Body of pancreas (tissue), 4 donors: ENCODE measurements at regions not wholly inside any gene's neighbourhood (a gene's known extent, or its start where the extent isn't known, plus 50 kb on each side); places are given as distances from the start of the nearest gene placed in this dataset.

ENCODE experiments used
- ATAC-seq: fragments of 150-250 bp; one replicate; pipeline ENCODE4 v1.9.1; 2016
- DNase-seq, 4 donors: peaks; one replicate each; pipeline ENCODE4 v3.0.0-alpha.2; 2019
- H3K27ac ChIP-seq, 4 donors: fragments of 200-600 bp; sonication (generic); 1 replicate in 3 of 4; 2 replicates in 1 of 4; pipeline versions ENCODE4 v1.5.1 to v1.6.1; 2016 to 2019; ENCODE audit warnings: mild to moderate bottlenecking in 1 of 4, mixed read lengths in 1 of 4, moderate library complexity in 1 of 4
- H3K27me3 ChIP-seq, 2 donors: fragments of 200-600 bp; sonication (generic); one replicate each; pipeline ENCODE4 v1.6.0; 2016; ENCODE audit warnings: mild to moderate bottlenecking in 1 of 2
- H3K36me3 ChIP-seq, 2 donors: fragments of 200-600 bp; sonication (generic); replicated peaks in 1 of 2; 2 replicates each; pipeline ENCODE4 v1.5.1; 2016; ENCODE audit warnings: low read depth in 2 of 2; ENCODE audit not compliant: insufficient read depth in 1 of 2
- H3K4me1 ChIP-seq: fragments of 200-600 bp; sonication (generic); one replicate; pipeline ENCODE4 v1.6.0; 2016
- H3K4me3 ChIP-seq, 2 donors: fragments of 200-600 bp; sonication (generic); 1 replicate in 1 of 2; 2 replicates in 1 of 2; pipeline ENCODE4 v1.5.1; 2016 to 2019
- H3K9me3 ChIP-seq, 3 donors: fragments of 200-600 bp; sonication (generic); 1 replicate in 2 of 3; 2 replicates in 1 of 3; pipeline ENCODE4 v1.5.1; 2016
- POLR2A ChIP-seq, 3 donors: fragments of 450-650 bp; IDR thresholded peaks; one replicate each; pipeline ENCODE4 v1.6.1; 2016; ENCODE audit warnings: antibody characterized with exemption in 3 of 3, mild to moderate bottlenecking in 2 of 3
- WGBS, 2 donors: methylation state at CpG; one replicate each; pipeline ENCODE4 v1.1.5; 2017; 5-methylcytosine and 5-hydroxymethylcytosine counted together
- intact Hi-C: fragments of 100-400 bp; cut with DNase I; formaldehyde crosslinking; loops from one replicate; pipeline ENCODE4 v1.15.1; 2023
- TF ChIP-seq, protein P1 (sequence below), 7 experiments: fragments of 450-650 bp in 4 of 7; fragments of 200-600 bp in 3 of 7; sonication (generic) in 3 of 7; IDR thresholded peaks; one replicate each; pipeline ENCODE4 v1.5.1; 2016 to 2019; ENCODE audit warnings: antibody characterized with exemption in 7 of 7

DNA sequence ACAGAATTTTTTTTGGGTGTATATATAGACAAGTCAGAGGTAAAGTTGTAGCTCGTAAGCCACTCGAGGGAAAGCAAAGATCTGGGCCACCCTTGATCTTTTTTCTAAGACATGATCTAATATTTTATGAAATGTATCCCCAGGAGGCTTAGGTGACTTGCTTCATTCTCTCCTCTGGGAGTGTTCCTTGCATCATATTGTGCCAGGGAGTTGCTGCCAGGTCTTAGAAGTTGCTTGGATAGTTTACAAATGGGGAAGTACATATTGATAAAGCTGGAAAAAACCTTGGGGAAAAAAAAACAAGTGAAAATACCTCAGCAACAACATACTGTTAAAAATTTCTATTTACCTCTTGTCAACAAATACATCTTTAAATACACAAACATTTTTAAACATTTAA is 110.9 kb upstream of the CYYR1 start:
- no peak for DNase-seq
- 54 to 63% methylated on average over 2 of the region's 2 CpGs for WGBS, 2 donors
- TF ChIP-seq POLR2A (IDR thresholded peaks at IDR 0.05), result no peak
- TF ChIP-seq, protein P1, sequence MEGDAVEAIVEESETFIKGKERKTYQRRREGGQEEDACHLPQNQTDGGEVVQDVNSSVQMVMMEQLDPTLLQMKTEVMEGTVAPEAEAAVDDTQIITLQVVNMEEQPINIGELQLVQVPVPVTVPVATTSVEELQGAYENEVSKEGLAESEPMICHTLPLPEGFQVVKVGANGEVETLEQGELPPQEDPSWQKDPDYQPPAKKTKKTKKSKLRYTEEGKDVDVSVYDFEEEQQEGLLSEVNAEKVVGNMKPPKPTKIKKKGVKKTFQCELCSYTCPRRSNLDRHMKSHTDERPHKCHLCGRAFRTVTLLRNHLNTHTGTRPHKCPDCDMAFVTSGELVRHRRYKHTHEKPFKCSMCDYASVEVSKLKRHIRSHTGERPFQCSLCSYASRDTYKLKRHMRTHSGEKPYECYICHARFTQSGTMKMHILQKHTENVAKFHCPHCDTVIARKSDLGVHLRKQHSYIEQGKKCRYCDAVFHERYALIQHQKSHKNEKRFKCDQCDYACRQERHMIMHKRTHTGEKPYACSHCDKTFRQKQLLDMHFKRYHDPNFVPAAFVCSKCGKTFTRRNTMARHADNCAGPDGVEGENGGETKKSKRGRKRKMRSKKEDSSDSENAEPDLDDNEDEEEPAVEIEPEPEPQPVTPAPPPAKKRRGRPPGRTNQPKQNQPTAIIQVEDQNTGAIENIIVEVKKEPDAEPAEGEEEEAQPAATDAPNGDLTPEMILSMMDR (IDR thresholded peaks at IDR 0.05), result no peak

DNA sequence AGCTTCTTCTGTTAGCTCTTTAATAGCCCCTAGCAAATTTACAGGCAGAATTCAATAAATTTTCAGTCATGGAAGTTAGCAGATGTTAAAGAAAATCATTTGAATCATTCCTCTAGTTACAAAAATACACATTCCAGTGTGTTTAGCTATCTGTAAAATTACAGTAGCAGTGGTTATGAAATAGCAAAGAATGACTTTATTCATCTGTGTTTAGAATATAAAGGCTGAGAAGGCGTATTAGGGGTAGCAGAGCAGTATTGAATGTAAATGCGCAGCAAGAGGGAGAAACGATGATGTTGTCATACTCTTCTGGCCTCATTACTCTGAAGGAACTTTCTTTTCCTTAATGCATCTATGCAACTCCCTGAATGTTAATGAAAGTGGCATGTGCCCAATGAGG is 106.2 kb upstream of the CYYR1 start:
- no peaks in the 10 kb centered on the region for H3K9me3 ChIP-seq
- H3K4me1 ChIP-seq, result no peaks in the 10 kb centered on the region
- H3K27ac ChIP-seq, result no peak overlapping the region
- DNase-seq (no peak), ATAC-seq (no peak)
- no peaks in the 10 kb centered on the region for H3K27me3 ChIP-seq
- H3K4me3 ChIP-seq, result no peak overlapping the region
- TF ChIP-seq, protein P1 (IDR thresholded peaks at IDR 0.05), result no peak
- TF ChIP-seq POLR2A (IDR thresholded peaks at IDR 0.05), result no peak
- H3K36me3 ChIP-seq, result no peaks in the 10 kb centered on the region
- 72 to 75% methylated on average over 3 of the region's 3 CpGs for WGBS, 2 donors
- intact Hi-C loops, result no loop called here

More for the DNA sequence above, 110.9 kb upstream of the CYYR1 start:
- no peak for ATAC-seq
- Histone ChIP-seq H3K36me3 (no peaks in the 10 kb centered on the region), H3K4me3 (no peak overlapping the region), H3K4me1 (no peaks in the 10 kb centered on the region), H3K27me3 (no peaks in the 10 kb centered on the region), H3K9me3 (no peaks in the 10 kb centered on the region), H3K27ac (no peak overlapping the region)
- intact Hi-C loops, result no loop called here

DNA sequence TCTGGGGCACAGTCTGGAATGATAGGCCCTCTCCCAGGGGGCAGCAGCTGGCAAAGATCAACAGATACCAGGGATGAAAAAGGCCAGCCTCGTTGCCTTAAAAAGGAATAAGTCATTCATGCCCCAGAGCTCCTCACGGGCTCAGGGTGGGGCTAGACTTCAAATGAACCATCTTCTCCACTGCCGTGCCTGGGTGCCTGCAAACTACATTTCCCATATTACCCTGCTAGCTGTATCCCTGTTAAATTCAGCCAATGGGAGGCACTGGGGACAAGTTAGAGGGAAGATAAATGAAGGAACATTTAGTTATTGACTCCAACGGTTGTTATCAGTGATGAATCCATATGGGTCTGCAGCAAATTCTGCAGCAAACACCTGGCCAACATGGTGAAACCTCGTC is 101.2 kb upstream of the CYYR1 start:
- Histone ChIP-seq H3K9me3 (no peaks in the 10 kb centered on the region), H3K4me1 (no peaks in the 10 kb centered on the region), H3K4me3 (no peak overlapping the region), H3K27me3 (no peaks in the 10 kb centered on the region), H3K36me3 (no peaks in the 10 kb centered on the region), H3K27ac (no peak overlapping the region)
- DNase-seq (no peak), ATAC-seq (no peak)
- TF ChIP-seq POLR2A (IDR thresholded peaks at IDR 0.05), result no peak
- TF ChIP-seq, protein P1 (IDR thresholded peaks at IDR 0.05), result no peak
- intact Hi-C loops, result no loop called here
- 42 to 49% methylated on average over 5 of the region's 5 CpGs for WGBS, 2 donors

DNA sequence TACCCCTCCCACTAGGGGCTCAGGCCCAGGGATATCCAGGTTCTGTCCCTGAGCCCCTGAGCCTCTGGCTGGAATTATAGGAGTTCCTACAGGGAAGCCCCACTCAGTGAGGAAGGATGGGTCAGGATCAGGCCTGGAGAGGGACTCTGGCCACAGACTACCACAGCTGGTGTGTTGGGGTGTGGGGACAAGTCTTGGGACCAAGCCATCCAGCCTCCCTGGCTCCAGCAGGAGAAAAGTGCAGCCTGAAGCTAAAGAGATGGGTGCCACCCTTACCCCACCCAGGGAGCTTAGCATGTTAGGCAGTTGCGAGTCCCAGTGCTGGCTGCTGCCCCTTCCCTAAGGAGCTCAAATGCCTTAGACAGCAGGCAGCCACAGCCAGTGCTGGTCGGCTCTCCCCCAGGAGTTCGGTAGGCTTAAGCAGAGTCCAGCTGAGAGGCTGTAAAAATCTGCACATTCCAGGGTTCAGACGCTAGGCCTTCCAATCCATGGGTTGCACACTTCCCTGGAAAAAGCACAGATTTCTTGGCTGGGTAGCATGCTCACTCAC is 96.2 kb upstream of the CYYR1 start:
- intact Hi-C loops, result no loop called here
- TF ChIP-seq POLR2A (IDR thresholded peaks at IDR 0.05), result no peak
- TF ChIP-seq, protein P1 (IDR thresholded peaks at IDR 0.05), result no peak
- Histone ChIP-seq H3K4me1 (no peaks in the 10 kb centered on the region), H3K9me3 (no peaks in the 10 kb centered on the region), H3K4me3 (no peak overlapping the region), H3K27ac (no peak overlapping the region), H3K27me3 (no peaks in the 10 kb centered on the region), H3K36me3 (no peaks in the 10 kb centered on the region)
- DNase-seq (no peak), ATAC-seq (no peak)
- 91 to 100% methylated on average over 1 to 4 of the region's 4 CpGs for WGBS, 2 donors

DNA sequence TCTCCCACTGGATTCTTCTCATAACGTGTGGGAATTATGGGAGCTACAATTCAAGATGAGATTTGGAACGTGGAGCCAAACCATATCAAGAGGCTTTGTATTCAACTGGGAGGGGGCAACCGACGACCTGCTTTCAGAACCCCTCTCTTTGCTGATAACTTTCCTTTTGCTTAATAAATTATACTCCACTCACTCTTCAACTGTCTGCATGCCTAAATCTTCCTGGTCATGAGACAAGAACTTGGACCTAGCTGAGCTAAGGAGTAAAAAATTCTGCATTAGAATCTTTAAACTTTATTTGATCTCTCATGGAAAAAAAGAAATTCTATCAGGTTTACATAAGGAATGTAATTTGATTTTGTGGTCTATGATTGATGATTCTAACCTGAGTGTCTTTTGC is 86.7 kb upstream of the CYYR1 start:
- Histone ChIP-seq H3K4me1 (no peaks in the 10 kb centered on the region), H3K27me3 (no peaks in the 10 kb centered on the region), H3K9me3 (no peaks in the 10 kb centered on the region), H3K27ac (no peak overlapping the region), H3K36me3 (no peaks in the 10 kb centered on the region), H3K4me3 (no peak overlapping the region)
- DNase-seq, result no peak
- intact Hi-C loops, result no loop called here
- 76 to 86% methylated on average over 4 of the region's 4 CpGs for WGBS, 2 donors
- no peak for TF ChIP-seq POLR2A (IDR thresholded peaks at IDR 0.05)
- TF ChIP-seq, protein P1 (IDR thresholded peaks at IDR 0.05), result no peak
- ATAC-seq, result no peak
